OCI-LY7 (cell line): ENCODE measurements at regions not wholly inside any gene's neighbourhood (a gene's known extent, or its start where the extent isn't known, plus 50 kb on each side); places are given as distances from the start of the nearest gene placed in this dataset.

Experiments used
- BruUV-seq: library from RNA; stranded (reverse); fragments of 400-500 nt; replicated peaks from 2 replicates; lab custom pipeline; 2021; lab: Mats Ljungman, UMichigan
- CTCF ChIA-PET: fragments of 300-600 bp; sonication (Branson Sonifier 250); formaldehyde crosslinking; loops from one replicate; lab custom pipeline; 2022; ENCODE audit warnings: antibody characterized with exemption; ENCODE audit not compliant: unreplicated experiment; lab: Charles Lee
- POLR2A ChIA-PET: fragments of 300-600 bp; sonication (Branson Sonifier 250); formaldehyde crosslinking; loops from one replicate; lab custom pipeline; 2022; ENCODE audit warnings: antibody characterized with exemption; lab: Charles Lee
- DNase-seq: peaks from one replicate; pipeline ENCODE4 v3.0.0-alpha.2; 2015; ENCODE audit warnings: low spot score
- H2AFZ ChIP-seq: fragments of 200-600 bp; sonication (generic), shearing (Covaris generic); 2 replicates; pipeline ENCODE4 v1.6.1; 2014; ENCODE audit warnings: mild to moderate bottlenecking, antibody characterized with exemption, low read length, moderate library complexity
- H3K27ac ChIP-seq: fragments of 200-600 bp; sonication (generic); 2 replicates; pipeline ENCODE4 v1.5.1; 2014; ENCODE audit warnings: mixed run types, low read depth, mild to moderate bottlenecking, moderate library complexity, low read length, inconsistent platforms; ENCODE audit not compliant: poor library complexity, severe bottlenecking
- H3K36me3 ChIP-seq: fragments of 200-600 bp; sonication (generic); 2 replicates; pipeline ENCODE4 v1.6.1; 2014; ENCODE audit warnings: mild to moderate bottlenecking, antibody characterized with exemption, low read length, moderate library complexity, mixed read lengths; ENCODE audit not compliant: insufficient read depth
- H3K4me1 ChIP-seq: fragments of 200-600 bp; sonication (generic); 2 replicates; pipeline ENCODE4 v1.5.1; 2014; ENCODE audit warnings: mild to moderate bottlenecking, low read length; ENCODE audit not compliant: insufficient read depth, poor library complexity, severe bottlenecking
- H3K4me2 ChIP-seq: fragments of 200-600 bp; sonication (generic); 2 replicates; pipeline ENCODE4 v1.6.1; 2014; ENCODE audit warnings: mild to moderate bottlenecking, low read length
- H3K4me3 ChIP-seq: fragments of 200-600 bp; sonication (generic); 2 replicates; pipeline ENCODE4 v1.5.1; 2014; ENCODE audit warnings: mild to moderate bottlenecking, low read depth, low read length; ENCODE audit not compliant: poor library complexity, severe bottlenecking
- H3K79me2 ChIP-seq: fragments of 200-600 bp; sonication (generic); 2 replicates; pipeline ENCODE4 v1.6.1; 2016; ENCODE audit warnings: low read depth, mild to moderate bottlenecking, low read length, moderate library complexity, mixed read lengths; ENCODE audit not compliant: insufficient read depth
- H3K9me2 ChIP-seq: fragments of 200-600 bp; sonication (generic); 2 replicates; pipeline ENCODE4 v1.6.1; 2016; ENCODE audit warnings: mild to moderate bottlenecking, low read length, mixed read lengths; ENCODE audit not compliant: insufficient read depth
- H3K9me3 ChIP-seq: fragments of 200-600 bp; sonication (generic); 2 replicates; pipeline ENCODE4 v1.6.1; 2014; ENCODE audit warnings: mild to moderate bottlenecking, mixed run types, low read length, mixed read lengths
- H4K20me1 ChIP-seq: fragments of 200-600 bp; sonication (generic); 2 replicates; pipeline ENCODE4 v1.6.1; 2014; ENCODE audit warnings: mild to moderate bottlenecking, antibody characterized with exemption, low read length, moderate library complexity, mixed read lengths; ENCODE audit not compliant: insufficient read depth
- CTCF ChIP-seq: fragments of 200-600 bp; sonication (generic); conservative IDR thresholded peaks from 2 replicates; pipeline ENCODE4 v1.5.1; 2014; ENCODE audit warnings: mild to moderate bottlenecking, antibody characterized with exemption, low read length, moderate library complexity, mixed read lengths
- EZH2phosphoT487 ChIP-seq: fragments of 200-600 bp; sonication (generic); IDR thresholded peaks from 2 replicates; pipeline ENCODE4 v1.6.1; 2018; ENCODE audit warnings: low read depth, borderline replicate concordance, mild to moderate bottlenecking, mixed run types, antibody characterized with exemption, low read length, moderate library complexity, mixed read lengths
- intact Hi-C: fragments of 100-400 bp; cut with micrococcal nuclease; formaldehyde crosslinking; loops from one replicate; pipeline ENCODE4 v1.10.0; 2022; ENCODE audit not compliant: unreplicated experiment

GRCh38 chr11:15828215-15828853, 528.0 kb downstream of the SOX6 start:
- H3K4me2 ChIP-seq, result no peak overlapping the region
- TF ChIP-seq EZH2phosphoT487 (no peak), CTCF (no peak)
- no peak overlapping the region for H3K27ac ChIP-seq
- no peak for DNase-seq
- H3K36me3 ChIP-seq, result no peaks in the 10 kb centered on the region
- CTCF ChIA-PET, result no interaction called here
- intact Hi-C loops, result loop anchor here (10.0 kb wide), 1 partner anchor 776 kb away; no protein-coding TSS in a partner anchor
- BruUV-seq, result no TSS peak
- no peak overlapping the region for H2AFZ ChIP-seq
- H3K9me2 ChIP-seq, result no peaks in the 10 kb centered on the region
- no peaks in the 10 kb centered on the region for H4K20me1 ChIP-seq
- peaks cover 9% of the 10 kb centered on the region for H3K4me1 ChIP-seq
- POLR2A ChIA-PET, result interaction anchor here (1.9 kb wide), 1 partner anchor 10 kb away, joined by 6 read pairs; no protein-coding TSS in a partner anchor
- H3K79me2 ChIP-seq, result no peaks in the 10 kb centered on the region
- H3K9me3 ChIP-seq, result no peaks in the 10 kb centered on the region
- H3K4me3 ChIP-seq, result no peak overlapping the region

GRCh38 chr11:15829312-15829711, 527.0 kb downstream of the SOX6 start:
- Histone ChIP-seq H3K79me2 (no peaks in the 10 kb centered on the region), H3K9me3 (no peaks in the 10 kb centered on the region), H3K4me2 (0 out of 2 replicates have a peak overlapping the region, but pooled peaks have one; percentile 3), H2AFZ (no peak overlapping the region), H4K20me1 (no peaks in the 10 kb centered on the region), H3K27ac (no peak overlapping the region), H3K4me3 (no peak overlapping the region), H3K9me2 (no peaks in the 10 kb centered on the region), H3K4me1 (peaks cover 9% of the 10 kb centered on the region), H3K36me3 (no peaks in the 10 kb centered on the region)
- ChIA-PET POLR2A (interaction anchor here (1.9 kb wide), 1 partner anchor 9 kb away, joined by 6 read pairs; no protein-coding TSS in a partner anchor), CTCF (no interaction called here)
- DNase-seq, result peak; percentile 7
- intact Hi-C loops, result loop anchor here (10.0 kb wide), 1 partner anchor 775 kb away; no protein-coding TSS in a partner anchor
- no peak for TF ChIP-seq CTCF
- TF ChIP-seq EZH2phosphoT487, result no peak
- no TSS peak for BruUV-seq

GRCh38 chr11:15830741-15831428, 525.5 kb downstream of the SOX6 start:
- no TSS peak for BruUV-seq
- Histone ChIP-seq H3K4me3 (no peak overlapping the region), H4K20me1 (no peaks in the 10 kb centered on the region), H3K4me2 (no peak overlapping the region), H2AFZ (no peak overlapping the region), H3K36me3 (no peaks in the 10 kb centered on the region), H3K9me3 (no peaks in the 10 kb centered on the region), H3K9me2 (no peaks in the 10 kb centered on the region), H3K79me2 (no peaks in the 10 kb centered on the region), H3K27ac (no peak overlapping the region), H3K4me1 (peaks cover 9% of the 10 kb centered on the region)
- intact Hi-C loops, result no loop called here
- ChIA-PET POLR2A (interaction anchor here (0.6 to 1.9 kb wide), 4 partner anchors 8 to 88 kb away, joined by 3 to 6 read pairs (median 4); no protein-coding TSS in a partner anchor), CTCF (no interaction called here)
- TF ChIP-seq EZH2phosphoT487 (no peak), CTCF (no peak)
- no peak for DNase-seq
